PC-3 (cell line): ENCODE measurements at regions not wholly inside any gene's neighbourhood (a gene's known extent, or its start where the extent isn't known, plus 50 kb on each side); places are given as distances from the start of the nearest gene placed in this dataset.

ENCODE experiments used
- ATAC-seq: fragments of 200-7000 bp; cut with Tn5 transposase; 2 replicates; pipeline ENCODE4 v1.9.1; 2020; ENCODE audit warnings: mild to moderate bottlenecking, moderate library complexity
- BruUV-seq: library from RNA; stranded (reverse); fragments of 400-500 nt; replicated peaks from 2 replicates; lab custom pipeline; 2021; lab: Mats Ljungman, UMichigan
- CTCF ChIA-PET: fragments of 300-600 bp; sonication (Branson Sonifier 250); formaldehyde crosslinking; loops from one replicate; lab custom pipeline; 2022; ENCODE audit warnings: antibody characterized with exemption; lab: Charles Lee
- POLR2A ChIA-PET: fragments of 300-600 bp; sonication (Branson Sonifier 250); formaldehyde crosslinking; loops from one replicate; lab custom pipeline; 2022; ENCODE audit warnings: antibody characterized with exemption; ENCODE audit not compliant: unreplicated experiment; lab: Charles Lee
- DNase-seq: peaks from one replicate; pipeline ENCODE4 v3.0.0-alpha.2; 2015
- H2AFZ ChIP-seq: fragments of 300-600 bp; sonication (generic); 2 replicates; pipeline ENCODE4 v1.6.0; 2016; ENCODE audit warnings: antibody characterized with exemption, low read length
- H3F3A ChIP-seq: fragments of 300-600 bp; sonication (generic); one replicate; pipeline ENCODE4 v1.6.0; 2017; ENCODE audit warnings: antibody characterized with exemption, low read length, control low read depth, mild to moderate bottlenecking; ENCODE audit not compliant: unreplicated experiment
- H3K27ac ChIP-seq: fragments of 300-600 bp; sonication (generic); 2 replicates; pipeline ENCODE4 v1.5.1; 2016; ENCODE audit warnings: mild to moderate bottlenecking, low read length
- H3K27me3 ChIP-seq: fragments of 300-600 bp; sonication (generic); 2 replicates; pipeline ENCODE4 v1.6.1; 2016; ENCODE audit warnings: low read length, mixed read lengths
- H3K36me3 ChIP-seq: fragments of 300-600 bp; sonication (generic); 2 replicates; pipeline ENCODE4 v1.6.1; 2016; ENCODE audit warnings: low read depth, mixed run types, low read length, mixed read lengths
- H3K4me1 ChIP-seq: fragments of 300-600 bp; sonication (generic); 2 replicates; pipeline ENCODE4 v1.5.1; 2016; ENCODE audit warnings: low read length; ENCODE audit not compliant: insufficient read depth
- H3K4me2 ChIP-seq: fragments of 300-600 bp; sonication (generic); 2 replicates; pipeline ENCODE4 v1.6.0; 2016; ENCODE audit warnings: low read length
- H3K4me3 ChIP-seq: fragments of 300-600 bp; sonication (generic); 2 replicates; pipeline ENCODE4 v1.5.1; 2016; ENCODE audit warnings: mild to moderate bottlenecking, low read length, mixed read lengths
- H3K79me2 ChIP-seq: fragments of 300-600 bp; sonication (generic); 2 replicates; pipeline ENCODE4 v1.6.1; 2017; ENCODE audit warnings: low read length, mixed read lengths
- H3K9ac ChIP-seq: fragments of 300-600 bp; sonication (generic); 2 replicates; pipeline ENCODE4 v1.6.0; 2016; ENCODE audit warnings: mild to moderate bottlenecking, low read length
- H3K9me2 ChIP-seq: fragments of 300-600 bp; sonication (generic); replicated peaks from 2 replicates; pipeline ENCODE4 v1.6.1; 2016; ENCODE audit warnings: mixed run types, low read length, mixed read lengths
- H3K9me3 ChIP-seq: fragments of 300-600 bp; sonication (generic); 2 replicates; pipeline ENCODE4 v1.6.1; 2016; ENCODE audit warnings: low read length, mixed read lengths
- H4K20me1 ChIP-seq: fragments of 300-600 bp; sonication (generic); 2 replicates; pipeline ENCODE4 v1.6.1; 2016; ENCODE audit warnings: low read length, mixed read lengths
- CTCF ChIP-seq: fragments of 300-600 bp; sonication (generic); conservative IDR thresholded peaks from 2 replicates; pipeline ENCODE4 v1.5.1; 2017; ENCODE audit warnings: antibody characterized with exemption, low read depth, mild to moderate bottlenecking, low read length
- EZH2 ChIP-seq: fragments of 300-600 bp; sonication (generic); IDR thresholded peaks from one replicate; pipeline ENCODE4 v1.6.1; 2017; ENCODE audit warnings: antibody characterized with exemption, mild to moderate bottlenecking, low read length; ENCODE audit not compliant: unreplicated experiment
- EZH2phosphoT487 ChIP-seq: fragments of 300-600 bp; sonication (generic); IDR thresholded peaks from 2 replicates; pipeline ENCODE4 v1.6.1; 2018; ENCODE audit warnings: mild to moderate bottlenecking, antibody characterized with exemption, low read length, borderline replicate concordance
- intact Hi-C: fragments of 100-400 bp; cut with micrococcal nuclease; formaldehyde crosslinking; loops from 2 replicates; pipeline ENCODE4 v1.9.0; 2023

- no peak for DNase-seq
- H3K4me3 ChIP-seq: no peak overlapping the region
- no peaks in the 10 kb centered on the region for H3K9me3 ChIP-seq
- TF ChIP-seq CTCF (no peak), EZH2 (no peak), EZH2phosphoT487 (no peak)
- peaks cover 10% of the 10 kb centered on the region; the same call in 1 of the 2 replicates for H3K27me3 ChIP-seq
- POLR2A ChIA-PET: interaction anchor here (0.6 kb wide), 1 partner anchor 14 kb away, joined by 4 read pairs; no protein-coding TSS in a partner anchor
- no peak overlapping the region for H3K9ac ChIP-seq
- no peak overlapping the region for H3K4me2 ChIP-seq
- no peaks in the 10 kb centered on the region for H3F3A ChIP-seq
- ATAC-seq: no peak
- H2AFZ ChIP-seq: no peak overlapping the region
- H3K79me2 ChIP-seq: no peaks in the 10 kb centered on the region
- BruUV-seq: no TSS peak
- CTCF ChIA-PET: no interaction called here
- no peaks in the 10 kb centered on the region for H3K36me3 ChIP-seq
- no peaks in the 10 kb centered on the region for H4K20me1 ChIP-seq
- intact Hi-C loops: no loop called here
- H3K27ac ChIP-seq: no peak overlapping the region
- no peaks in the 10 kb centered on the region for H3K9me2 ChIP-seq
- no peaks in the 10 kb centered on the region for H3K4me1 ChIP-seq
Measured at GRCh38 chr5:68950125-68950524, 143.7 kb upstream of the SLC30A5 start.

- Histone ChIP-seq H3K4me2 (no peak overlapping the region), H3F3A (no peaks in the 10 kb centered on the region), H3K36me3 (no peaks in the 10 kb centered on the region), H3K27ac (no peak overlapping the region), H3K79me2 (no peaks in the 10 kb centered on the region), H3K9ac (no peak overlapping the region), H3K4me1 (no peaks in the 10 kb centered on the region), H3K4me3 (no peak overlapping the region), H4K20me1 (no peaks in the 10 kb centered on the region), H3K9me3 (no peaks in the 10 kb centered on the region), H3K9me2 (no peaks in the 10 kb centered on the region), H2AFZ (no peak overlapping the region), H3K27me3 (peaks cover 10% of the 10 kb centered on the region; the same call in 1 of the 2 replicates)
- TF ChIP-seq CTCF: no peak
- TF ChIP-seq EZH2: no peak
- TF ChIP-seq EZH2phosphoT487: no peak
- BruUV-seq: no TSS peak
- ATAC-seq (no peak), DNase-seq (no peak)
- intact Hi-C loops: no loop called here
- ChIA-PET CTCF (no interaction called here), POLR2A (no interaction called here)
Measured at GRCh38 chr5:68950930-68951329, 142.9 kb upstream of the SLC30A5 start.

- DNase-seq (no peak), ATAC-seq (no peak)
- no peaks in the 10 kb centered on the region for H3K4me1 ChIP-seq
- H3K9me3 ChIP-seq: no peaks in the 10 kb centered on the region
- peaks cover under 1% of the 10 kb centered on the region; the same call in 1 of the 2 replicates for H3K27me3 ChIP-seq
- no peaks in the 10 kb centered on the region for H3F3A ChIP-seq
- H3K36me3 ChIP-seq: no peaks in the 10 kb centered on the region
- POLR2A ChIA-PET: no interaction called here
- no peak overlapping the region for H3K27ac ChIP-seq
- BruUV-seq: no TSS peak
- H4K20me1 ChIP-seq: no peaks in the 10 kb centered on the region
- no peak overlapping the region for H3K9ac ChIP-seq
- CTCF ChIA-PET: no interaction called here
- H3K79me2 ChIP-seq: no peaks in the 10 kb centered on the region
- intact Hi-C loops: no loop called here
- H3K9me2 ChIP-seq: no peaks in the 10 kb centered on the region
- no peak overlapping the region for H3K4me3 ChIP-seq
- no peak overlapping the region for H3K4me2 ChIP-seq
- no peak overlapping the region for H2AFZ ChIP-seq
- TF ChIP-seq CTCF (no peak), EZH2 (no peak), EZH2phosphoT487 (no peak)
Measured at GRCh38 chr5:68953231-68953874, 140.5 kb upstream of the SLC30A5 start.
